Right lobe of liver (tissue), 4 donors: ENCODE measurements at regions not wholly inside any gene's neighbourhood (a gene's known extent, or its start where the extent isn't known, plus 50 kb on each side); places are given as distances from the start of the nearest gene placed in this dataset.

Experiments used
- CTCF ChIP-seq, 4 donors: fragments of 200-600 bp in 3 of 4; fragments of 450-650 bp in 1 of 4; IDR thresholded peaks; one replicate each; pipeline versions ENCODE4 v1.5.1 to v1.8.0; 2016 to 2022; ENCODE audit warnings: antibody characterized with exemption in 4 of 4, mild to moderate bottlenecking in 2 of 4
- POLR2A ChIP-seq: fragments of 450-650 bp; IDR thresholded peaks from one replicate; pipeline ENCODE4 v1.6.1; 2017; ENCODE audit warnings: antibody characterized with exemption, mild to moderate bottlenecking
- donor health status: DM: no; HTN: no; CAD: no.
- donor health status: DM: no; HTN: no; CAD: no.
- donor health status: DM: no; HTN: yes; CAD: no.

GRCh38 chr13:24036115-24036514 is 124.4 kb upstream of the SPATA13 start:
- TF ChIP-seq CTCF (IDR thresholded peaks at IDR 0.05), result no peak
- no peak for TF ChIP-seq POLR2A
